ENCODE measurements at regions not wholly inside any gene's neighbourhood (a gene's known extent, or its start where the extent isn't known, plus 50 kb on each side); places are given as distances from the start of the nearest gene placed in this dataset.

DNA sequence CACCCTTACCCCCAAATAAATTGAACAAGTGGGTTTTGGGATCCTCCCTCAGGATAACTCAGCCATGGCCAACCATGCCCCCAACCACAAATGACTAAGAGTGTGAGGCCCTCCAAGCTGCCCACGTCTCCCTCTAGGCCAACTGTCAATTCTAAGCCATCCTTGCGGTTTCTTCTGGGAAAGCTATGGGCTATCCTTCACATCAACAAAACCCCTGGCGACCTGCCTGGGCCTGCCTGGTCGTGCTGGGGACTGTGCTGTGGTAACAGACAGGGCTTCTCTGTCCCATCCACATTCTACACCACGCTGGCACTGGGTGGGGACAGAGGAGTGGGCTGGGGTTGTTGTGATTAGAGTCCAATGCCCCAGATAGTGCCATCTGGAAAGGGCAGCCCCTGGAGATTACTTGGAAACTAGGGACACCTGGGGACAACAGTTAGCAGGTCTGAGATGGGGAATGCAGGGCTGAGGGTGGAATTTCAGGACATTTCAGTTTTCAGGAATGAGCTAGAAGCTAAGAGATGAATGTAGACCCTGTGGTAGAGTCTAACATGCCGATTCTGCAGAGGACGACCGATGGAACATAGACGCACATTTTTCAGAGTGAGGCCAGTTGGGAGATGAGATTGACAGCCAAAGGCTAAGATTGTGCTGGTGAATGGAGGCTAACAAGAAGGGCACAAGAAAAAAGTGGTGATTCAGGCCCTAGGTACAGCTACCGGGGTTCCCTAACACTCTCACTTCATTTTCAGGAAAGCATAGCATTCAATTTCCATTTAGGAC lies 131.9 kb downstream of the RASSF10 start:
- H3K36me3 ChIP-seq = no peaks in the 10 kb centered on the region
- peaks cover 7% of the 10 kb centered on the region for H3K27me3 ChIP-seq (ENCODE audit: low read depth)
- no peak for DNase-seq
- intact Hi-C loops (cut with micrococcal nuclease) = no loop called here
- H3K9me3 ChIP-seq (replicated peaks) = no peaks in the 10 kb centered on the region
- H3K4me1 ChIP-seq = peaks cover 8% of the 10 kb centered on the region
- H3K27ac ChIP-seq (replicated peaks) = no peak overlapping the region
- TF ChIP-seq, protein P1, sequence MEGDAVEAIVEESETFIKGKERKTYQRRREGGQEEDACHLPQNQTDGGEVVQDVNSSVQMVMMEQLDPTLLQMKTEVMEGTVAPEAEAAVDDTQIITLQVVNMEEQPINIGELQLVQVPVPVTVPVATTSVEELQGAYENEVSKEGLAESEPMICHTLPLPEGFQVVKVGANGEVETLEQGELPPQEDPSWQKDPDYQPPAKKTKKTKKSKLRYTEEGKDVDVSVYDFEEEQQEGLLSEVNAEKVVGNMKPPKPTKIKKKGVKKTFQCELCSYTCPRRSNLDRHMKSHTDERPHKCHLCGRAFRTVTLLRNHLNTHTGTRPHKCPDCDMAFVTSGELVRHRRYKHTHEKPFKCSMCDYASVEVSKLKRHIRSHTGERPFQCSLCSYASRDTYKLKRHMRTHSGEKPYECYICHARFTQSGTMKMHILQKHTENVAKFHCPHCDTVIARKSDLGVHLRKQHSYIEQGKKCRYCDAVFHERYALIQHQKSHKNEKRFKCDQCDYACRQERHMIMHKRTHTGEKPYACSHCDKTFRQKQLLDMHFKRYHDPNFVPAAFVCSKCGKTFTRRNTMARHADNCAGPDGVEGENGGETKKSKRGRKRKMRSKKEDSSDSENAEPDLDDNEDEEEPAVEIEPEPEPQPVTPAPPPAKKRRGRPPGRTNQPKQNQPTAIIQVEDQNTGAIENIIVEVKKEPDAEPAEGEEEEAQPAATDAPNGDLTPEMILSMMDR (IDR thresholded peaks at IDR 0.05; ENCODE audit: borderline replicate concordance) = no peak
- H3K4me3 ChIP-seq = no peak overlapping the region

DNA sequence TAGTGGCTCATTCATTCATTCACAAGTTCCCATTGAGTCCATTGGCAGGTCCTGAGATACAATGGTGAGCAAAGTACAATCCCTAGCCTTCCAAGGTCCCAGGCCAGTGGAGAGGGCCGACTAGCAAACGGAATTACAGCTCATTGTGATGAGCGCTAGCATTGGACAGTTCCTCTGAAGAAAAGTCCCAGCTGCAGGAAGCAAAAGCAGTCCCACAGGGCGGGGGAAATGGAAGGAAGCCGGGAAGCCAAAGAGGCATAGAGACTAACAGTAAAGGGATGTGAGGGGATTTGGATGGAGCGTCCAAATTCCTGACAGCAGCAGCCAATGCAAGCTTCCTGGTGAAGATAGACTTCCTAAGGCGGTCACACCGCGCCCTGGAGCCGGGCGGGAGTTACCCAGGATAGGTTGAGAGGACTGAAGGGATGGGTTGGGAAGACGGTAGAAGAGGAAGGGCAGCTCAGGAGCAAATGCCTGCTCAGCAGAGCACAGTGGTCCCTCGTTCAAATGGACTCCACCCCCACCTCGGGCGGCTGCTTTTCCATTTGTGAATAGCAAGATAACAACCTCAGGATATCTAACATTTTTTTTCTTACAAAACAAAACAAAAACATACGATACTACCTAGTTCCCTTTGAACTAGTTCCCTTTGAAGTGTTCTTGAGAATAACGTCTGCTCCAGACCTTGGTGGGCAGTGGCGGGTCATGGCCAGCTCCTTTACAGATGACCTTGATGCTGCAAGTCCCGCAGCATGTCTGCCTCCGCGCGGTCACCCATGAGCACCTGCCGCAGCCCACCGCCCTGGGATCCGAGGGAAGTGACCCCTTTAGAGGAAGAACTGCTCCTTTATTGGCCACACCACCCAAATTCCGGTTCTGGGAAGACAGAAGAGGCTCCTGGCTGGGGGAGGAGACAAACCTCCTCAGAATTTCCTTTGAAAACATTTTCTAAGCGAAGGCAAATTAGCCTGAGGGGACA lies 132.9 kb downstream of the RASSF10 start:
- no peak for DNase-seq

DNA sequence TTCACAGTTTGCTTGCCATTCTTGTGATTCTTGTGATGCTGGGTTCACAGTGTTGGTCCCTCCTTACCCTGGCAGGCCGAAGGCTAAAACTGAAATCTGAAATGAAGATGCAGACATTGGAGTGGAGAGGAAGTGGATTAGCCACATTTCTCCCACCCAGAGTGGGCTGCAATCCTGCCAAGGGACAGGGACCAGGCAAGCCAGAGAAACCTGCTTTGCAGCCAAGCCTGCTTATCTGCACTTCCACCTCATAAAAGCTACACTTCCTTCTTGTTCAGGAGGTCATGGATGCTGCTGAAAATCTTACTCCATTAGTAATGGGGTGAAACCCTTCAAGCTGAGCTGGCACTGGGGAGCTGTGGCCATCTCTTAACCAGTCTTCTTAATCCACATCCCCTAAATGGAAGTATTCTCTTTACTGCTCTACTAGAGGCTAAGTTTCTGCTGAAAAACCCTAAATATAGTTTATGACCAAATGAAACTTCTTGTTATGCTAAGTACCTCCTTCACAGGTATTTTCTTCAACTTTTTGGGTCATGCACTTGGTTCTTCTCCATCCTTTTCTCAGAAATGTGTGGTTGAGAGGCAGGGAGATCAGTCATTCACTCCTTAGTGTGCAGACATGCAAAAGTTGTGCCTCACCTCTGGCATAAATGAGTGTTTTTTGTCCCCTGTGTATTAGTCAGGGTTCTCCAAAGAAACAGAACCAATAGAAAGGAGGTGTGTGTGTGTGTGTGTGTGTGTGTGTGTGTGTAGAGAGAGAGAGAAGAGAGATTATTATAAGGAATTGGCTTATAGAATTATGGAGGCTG lies 133.9 kb upstream of the BMAL1 start:
- Histone ChIP-seq H3K27me3 (ENCODE audit: low read depth) (no peaks in the 10 kb centered on the region), H3K36me3 (no peaks in the 10 kb centered on the region), H3K4me1 (peaks cover 5% of the 10 kb centered on the region), H3K27ac (replicated peaks) (no peak overlapping the region), H3K4me3 (no peak overlapping the region), H3K9me3 (replicated peaks) (no peaks in the 10 kb centered on the region)
- TF ChIP-seq, protein P1 (IDR thresholded peaks at IDR 0.05; ENCODE audit: borderline replicate concordance) = no peak
- intact Hi-C loops (cut with micrococcal nuclease) = no loop called here
- DNase-seq = no peak

More for the DNA sequence above, 132.9 kb downstream of the RASSF10 start:
- TF ChIP-seq, protein P1 (IDR thresholded peaks at IDR 0.05; ENCODE audit: borderline replicate concordance) = no peak
- intact Hi-C loops (cut with micrococcal nuclease) = no loop called here
- Histone ChIP-seq H3K4me1 (peaks cover 5% of the 10 kb centered on the region), H3K27ac (replicated peaks) (no peak overlapping the region), H3K4me3 (no peak overlapping the region), H3K27me3 (ENCODE audit: low read depth) (peaks cover 7% of the 10 kb centered on the region), H3K36me3 (no peaks in the 10 kb centered on the region), H3K9me3 (replicated peaks) (no peaks in the 10 kb centered on the region)

DNA sequence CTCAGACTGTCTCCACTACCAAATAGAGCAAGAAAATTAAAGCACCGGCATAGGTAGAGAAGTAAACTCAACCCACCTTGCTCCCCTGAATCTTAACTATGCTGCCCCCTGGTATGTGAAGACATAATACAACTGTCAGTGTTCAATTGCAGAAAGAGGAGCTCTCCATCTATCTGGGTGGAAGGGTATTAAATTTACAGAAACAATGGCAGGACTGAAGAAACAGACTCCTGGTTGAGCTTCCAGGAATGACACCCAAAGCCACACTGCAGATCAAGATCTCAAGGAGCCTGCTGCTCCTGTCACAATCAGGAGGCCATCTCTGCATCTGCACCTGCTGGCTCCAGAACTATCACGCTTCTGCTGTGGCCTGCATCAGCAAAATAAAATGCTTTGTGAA lies 132.1 kb upstream of the BMAL1 start:
- TF ChIP-seq, protein P1 (IDR thresholded peaks at IDR 0.05; ENCODE audit: borderline replicate concordance) = no peak
- Histone ChIP-seq H3K4me1 (peaks cover 5% of the 10 kb centered on the region), H3K9me3 (replicated peaks) (no peaks in the 10 kb centered on the region), H3K27me3 (ENCODE audit: low read depth) (no peaks in the 10 kb centered on the region), H3K36me3 (no peaks in the 10 kb centered on the region), H3K4me3 (no peak overlapping the region), H3K27ac (replicated peaks) (no peak overlapping the region)
- no peak for DNase-seq
- intact Hi-C loops (cut with micrococcal nuclease) = no loop called here

DNA sequence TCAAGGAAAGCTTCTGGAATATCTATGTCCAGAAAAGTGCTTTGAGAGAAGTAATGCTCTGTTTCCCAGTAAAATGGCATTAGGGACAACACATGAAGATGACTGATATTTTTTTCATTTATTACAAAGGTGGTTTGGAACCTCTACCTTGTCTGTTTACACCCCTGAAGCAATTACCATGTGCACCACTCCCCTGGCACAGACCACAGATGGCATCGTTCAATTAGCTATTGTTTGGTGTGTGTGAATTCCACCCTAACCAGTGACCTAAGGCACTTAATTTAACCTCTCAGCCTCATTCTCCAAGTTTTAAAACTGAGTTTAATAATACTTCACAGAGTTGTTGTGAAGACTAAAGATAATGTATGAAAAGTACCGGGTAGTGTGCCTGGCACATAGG lies 127.6 kb upstream of the BMAL1 start:
- H3K36me3 ChIP-seq = no peaks in the 10 kb centered on the region
- intact Hi-C loops (cut with micrococcal nuclease) = loop anchor here (5.0 kb wide), 1 partner anchor 183 kb away; no protein-coding TSS in a partner anchor
- H3K27ac ChIP-seq (replicated peaks) = no peak overlapping the region
- H3K9me3 ChIP-seq (replicated peaks) = peaks cover 7% of the 10 kb centered on the region
- H3K27me3 ChIP-seq (ENCODE audit: low read depth) = no peaks in the 10 kb centered on the region
- TF ChIP-seq, protein P1 (IDR thresholded peaks at IDR 0.05; ENCODE audit: borderline replicate concordance) = no peak
- H3K4me3 ChIP-seq = no peak overlapping the region
- DNase-seq = no peak
- no peaks in the 10 kb centered on the region for H3K4me1 ChIP-seq

Measured in left ventricle myocardium inferior (tissue), 1 donor.